ENCODE measurements at regions not wholly inside any gene's neighbourhood (a gene's known extent, or its start where the extent isn't known, plus 50 kb on each side); places are given as distances from the start of the nearest gene placed in this dataset.

DNA sequence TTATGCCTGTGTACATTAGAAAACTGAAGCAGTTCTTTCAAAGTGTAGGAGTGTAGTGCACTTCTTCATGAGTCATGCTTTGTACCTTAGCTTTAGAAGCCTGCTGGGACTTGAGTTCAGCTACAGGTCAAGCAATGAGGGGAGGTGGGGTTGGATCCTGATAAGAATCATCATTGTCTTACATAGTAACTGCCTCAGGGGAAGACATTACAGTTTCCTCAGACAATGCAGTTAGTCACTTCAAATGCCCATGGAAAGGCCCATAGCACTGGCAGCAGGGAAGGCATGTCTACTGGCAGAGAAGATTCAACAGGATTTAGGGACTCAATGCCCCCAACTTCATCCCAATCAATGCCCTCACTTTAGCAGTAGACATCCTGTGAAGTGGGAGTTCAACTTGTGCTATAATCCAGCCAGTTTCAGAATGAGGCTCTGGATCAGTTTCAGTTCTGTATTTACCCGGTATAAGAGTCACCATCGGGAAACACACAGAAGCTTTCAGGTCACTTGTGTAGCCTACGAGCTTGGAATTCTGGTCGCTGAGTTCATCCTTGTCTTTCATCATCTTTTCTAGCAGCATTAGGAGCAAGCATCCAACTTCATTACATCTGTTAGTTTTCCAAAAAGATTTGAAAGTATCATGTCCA lies 1216.5 kb downstream of the RAPGEF2 start:
- TF ChIP-seq, protein P1, sequence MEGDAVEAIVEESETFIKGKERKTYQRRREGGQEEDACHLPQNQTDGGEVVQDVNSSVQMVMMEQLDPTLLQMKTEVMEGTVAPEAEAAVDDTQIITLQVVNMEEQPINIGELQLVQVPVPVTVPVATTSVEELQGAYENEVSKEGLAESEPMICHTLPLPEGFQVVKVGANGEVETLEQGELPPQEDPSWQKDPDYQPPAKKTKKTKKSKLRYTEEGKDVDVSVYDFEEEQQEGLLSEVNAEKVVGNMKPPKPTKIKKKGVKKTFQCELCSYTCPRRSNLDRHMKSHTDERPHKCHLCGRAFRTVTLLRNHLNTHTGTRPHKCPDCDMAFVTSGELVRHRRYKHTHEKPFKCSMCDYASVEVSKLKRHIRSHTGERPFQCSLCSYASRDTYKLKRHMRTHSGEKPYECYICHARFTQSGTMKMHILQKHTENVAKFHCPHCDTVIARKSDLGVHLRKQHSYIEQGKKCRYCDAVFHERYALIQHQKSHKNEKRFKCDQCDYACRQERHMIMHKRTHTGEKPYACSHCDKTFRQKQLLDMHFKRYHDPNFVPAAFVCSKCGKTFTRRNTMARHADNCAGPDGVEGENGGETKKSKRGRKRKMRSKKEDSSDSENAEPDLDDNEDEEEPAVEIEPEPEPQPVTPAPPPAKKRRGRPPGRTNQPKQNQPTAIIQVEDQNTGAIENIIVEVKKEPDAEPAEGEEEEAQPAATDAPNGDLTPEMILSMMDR (IDR thresholded peaks at IDR 0.05): no peak
- TF ChIP-seq POLR2A (IDR thresholded peaks at IDR 0.05): no peak

All from lower leg skin (tissue), 3 donors.